ENCODE measurements at regions not wholly inside any gene's neighbourhood (a gene's known extent, or its start where the extent isn't known, plus 50 kb on each side); places are given as distances from the start of the nearest gene placed in this dataset.

GRCh38 chr18:46416706-46417638, 240.0 kb downstream of the LOXHD1 start (continued):
- no peak for TF ChIP-seq MTA1 (IDR thresholded peaks at IDR 0.05; ENCODE audit: borderline replicate concordance)
- TF ChIP-seq KHSRP (IDR thresholded peaks at IDR 0.05), result no peak
- TF ChIP-seq TCF15 (CRISPR knock-in tag; IDR thresholded peaks at IDR 0.05), result no peak
- TF ChIP-seq JUND (IDR thresholded peaks at IDR 0.05; ENCODE audit: borderline replicate concordance, low read depth, low read length), result peak; percentile 87
- peak; percentile 73; the same call in 2 of the 3 replicates for TF ChIP-seq JUND (tag; IDR thresholded peaks at IDR 0.05; ENCODE audit: borderline replicate concordance, low read depth, low read length)
- 0 out of 2 replicates have a peak, but pooled peaks have one; percentile 29 for TF ChIP-seq SMAD4 (CRISPR knock-in tag; conservative IDR thresholded peaks at IDR 0.05)
- peak; percentile 17 to 25; a peak in 1 of 4 replicates for TF ChIP-seq NRF1 (conservative IDR thresholded peaks at IDR 0.05 in 1 of 2, IDR thresholded peaks at IDR 0.05 in 1 of 2)
- TF ChIP-seq, protein P1, sequence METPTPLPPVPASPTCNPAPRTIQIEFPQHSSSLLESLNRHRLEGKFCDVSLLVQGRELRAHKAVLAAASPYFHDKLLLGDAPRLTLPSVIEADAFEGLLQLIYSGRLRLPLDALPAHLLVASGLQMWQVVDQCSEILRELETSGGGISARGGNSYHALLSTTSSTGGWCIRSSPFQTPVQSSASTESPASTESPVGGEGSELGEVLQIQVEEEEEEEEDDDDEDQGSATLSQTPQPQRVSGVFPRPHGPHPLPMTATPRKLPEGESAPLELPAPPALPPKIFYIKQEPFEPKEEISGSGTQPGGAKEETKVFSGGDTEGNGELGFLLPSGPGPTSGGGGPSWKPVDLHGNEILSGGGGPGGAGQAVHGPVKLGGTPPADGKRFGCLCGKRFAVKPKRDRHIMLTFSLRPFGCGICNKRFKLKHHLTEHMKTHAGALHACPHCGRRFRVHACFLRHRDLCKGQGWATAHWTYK (CRISPR knock-in tag; IDR thresholded peaks at IDR 0.05), result peak; percentile 22; the same call in 1 of the 2 replicates
- no peak for TF ChIP-seq ZNF445 (CRISPR knock-in tag; IDR thresholded peaks at IDR 0.05; ENCODE audit: low read depth)
- TF ChIP-seq, protein P2, sequence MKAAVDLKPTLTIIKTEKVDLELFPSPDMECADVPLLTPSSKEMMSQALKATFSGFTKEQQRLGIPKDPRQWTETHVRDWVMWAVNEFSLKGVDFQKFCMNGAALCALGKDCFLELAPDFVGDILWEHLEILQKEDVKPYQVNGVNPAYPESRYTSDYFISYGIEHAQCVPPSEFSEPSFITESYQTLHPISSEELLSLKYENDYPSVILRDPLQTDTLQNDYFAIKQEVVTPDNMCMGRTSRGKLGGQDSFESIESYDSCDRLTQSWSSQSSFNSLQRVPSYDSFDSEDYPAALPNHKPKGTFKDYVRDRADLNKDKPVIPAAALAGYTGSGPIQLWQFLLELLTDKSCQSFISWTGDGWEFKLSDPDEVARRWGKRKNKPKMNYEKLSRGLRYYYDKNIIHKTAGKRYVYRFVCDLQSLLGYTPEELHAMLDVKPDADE (conservative IDR thresholded peaks at IDR 0.05; ENCODE audit: control insufficient read depth, low read depth, low read length), result no peak
- no peak for TF ChIP-seq KDM5B (IDR thresholded peaks at IDR 0.05; ENCODE audit: insufficient replicate concordance, low read depth, low read length)
- TF ChIP-seq MYBL2 (IDR thresholded peaks at IDR 0.05; ENCODE audit: low read depth), result no peak
- no peak for TF ChIP-seq MYBL2 (CRISPR knock-in tag; IDR thresholded peaks at IDR 0.05; ENCODE audit: borderline replicate concordance)
- TF ChIP-seq PYGO2 (tag; IDR thresholded peaks at IDR 0.05), result no peak
- no peak for TF ChIP-seq GABPB2 (CRISPR knock-in tag; conservative IDR thresholded peaks at IDR 0.05)
- TF ChIP-seq ZNF668 (CRISPR knock-in tag; IDR thresholded peaks at IDR 0.05), result no peak
- TF ChIP-seq, protein P3, sequence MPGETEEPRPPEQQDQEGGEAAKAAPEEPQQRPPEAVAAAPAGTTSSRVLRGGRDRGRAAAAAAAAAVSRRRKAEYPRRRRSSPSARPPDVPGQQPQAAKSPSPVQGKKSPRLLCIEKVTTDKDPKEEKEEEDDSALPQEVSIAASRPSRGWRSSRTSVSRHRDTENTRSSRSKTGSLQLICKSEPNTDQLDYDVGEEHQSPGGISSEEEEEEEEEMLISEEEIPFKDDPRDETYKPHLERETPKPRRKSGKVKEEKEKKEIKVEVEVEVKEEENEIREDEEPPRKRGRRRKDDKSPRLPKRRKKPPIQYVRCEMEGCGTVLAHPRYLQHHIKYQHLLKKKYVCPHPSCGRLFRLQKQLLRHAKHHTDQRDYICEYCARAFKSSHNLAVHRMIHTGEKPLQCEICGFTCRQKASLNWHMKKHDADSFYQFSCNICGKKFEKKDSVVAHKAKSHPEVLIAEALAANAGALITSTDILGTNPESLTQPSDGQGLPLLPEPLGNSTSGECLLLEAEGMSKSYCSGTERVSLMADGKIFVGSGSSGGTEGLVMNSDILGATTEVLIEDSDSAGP (CRISPR knock-in tag; IDR thresholded peaks at IDR 0.05), result no peak
- no peak for TF ChIP-seq XRCC5 (IDR thresholded peaks at IDR 0.05; ENCODE audit: low read depth, low read length)
- TF ChIP-seq ZNF274 (IDR thresholded peaks at IDR 0.05; ENCODE audit: borderline replicate concordance, low read depth, low read length), result no peak
- TF ChIP-seq FOS (IDR thresholded peaks at IDR 0.05; ENCODE audit: extremely low read depth, insufficient read length), result peak; percentile 72
- TF ChIP-seq PHTF2 (CRISPR knock-in tag; IDR thresholded peaks at IDR 0.05), result no peak
- no peak for TF ChIP-seq POU5F1 (IDR thresholded peaks at IDR 0.05; ENCODE audit: borderline replicate concordance, low read depth, low read length, partially characterized antibody)
